HT-29 (cell line): ENCODE measurements at regions not wholly inside any gene's neighbourhood (a gene's known extent, or its start where the extent isn't known, plus 50 kb on each side); places are given as distances from the start of the nearest gene placed in this dataset.
"Not testable (repeated sequence)": the region's sequence is repeated elsewhere in the genome, so short reads cannot be mapped to it uniquely, and the experiment has no call there.

Experiments used
- DNase-seq: peaks from one replicate; pipeline ENCODE4 v3.0.0-alpha.2; 2015; ENCODE audit warnings: low spot score

DNA sequence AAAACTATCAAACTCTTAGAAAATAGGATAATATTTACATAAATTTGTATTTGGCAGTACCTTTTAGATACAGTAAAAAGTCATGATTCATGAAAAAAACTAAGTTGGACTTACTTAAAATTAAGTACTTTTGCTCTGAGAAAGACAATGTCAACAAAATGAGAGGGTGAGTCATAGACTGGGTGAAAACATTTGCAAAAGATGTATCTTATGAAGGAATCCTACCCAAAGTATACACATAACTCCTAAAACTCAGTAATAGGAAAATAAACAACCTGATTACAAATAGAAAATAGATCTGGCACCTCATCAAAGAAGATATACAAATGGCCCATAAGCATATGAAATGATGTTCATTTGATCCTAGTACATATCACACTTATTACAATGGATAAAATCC is 1154.6 kb downstream of the JRKL start:
- DNase-seq = no peak

- no peak for DNase-seq
Measured at GRCh38 chr11:97548280-97548679, 1158.5 kb downstream of the JRKL start.

DNA sequence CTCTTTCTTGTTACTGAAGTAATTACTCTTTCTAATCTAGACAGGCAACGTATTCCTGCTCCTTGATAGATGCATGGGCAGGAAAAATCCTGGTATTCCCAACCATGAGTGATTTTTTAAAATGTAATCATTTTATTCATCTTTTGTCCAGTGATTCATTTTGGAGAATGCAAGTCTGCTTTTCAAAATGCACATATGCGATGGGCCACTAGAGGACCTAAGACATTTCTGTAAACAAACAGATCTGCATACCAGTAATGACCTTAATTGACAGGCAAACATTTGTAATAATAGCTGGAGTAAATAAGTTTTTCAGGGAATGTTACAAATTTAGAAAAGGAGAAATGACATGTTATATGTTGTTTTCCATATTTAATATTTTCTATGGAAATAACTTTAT is 1167.6 kb downstream of the JRKL start:
- DNase-seq = no peak

DNA sequence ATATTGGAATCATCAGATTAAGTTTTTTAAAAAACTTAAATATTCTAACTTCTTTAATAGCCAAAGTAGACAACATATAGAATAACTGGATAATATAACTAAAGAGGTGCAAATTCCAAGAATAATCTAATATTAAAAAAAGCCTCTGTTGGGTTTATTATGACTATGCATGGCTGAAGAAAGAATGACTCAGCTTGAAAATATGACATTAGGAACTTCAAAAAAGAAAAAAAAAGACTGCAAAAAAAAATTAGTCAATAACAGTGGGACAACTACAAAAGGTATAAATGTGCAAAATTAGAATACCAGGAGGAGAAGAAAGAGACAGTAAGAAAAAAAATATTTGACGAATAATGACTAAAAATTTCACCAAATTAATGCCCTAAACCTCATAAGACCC is 1178.0 kb downstream of the JRKL start:
- no peak for DNase-seq

GRCh38 chr11:97570636-97571035 is 1180.8 kb downstream of the JRKL start:
- DNase-seq = no peak

GRCh38 chr11:97573771-97574170 is 1184.0 kb downstream of the JRKL start:
- DNase-seq = peak; percentile 26

DNA sequence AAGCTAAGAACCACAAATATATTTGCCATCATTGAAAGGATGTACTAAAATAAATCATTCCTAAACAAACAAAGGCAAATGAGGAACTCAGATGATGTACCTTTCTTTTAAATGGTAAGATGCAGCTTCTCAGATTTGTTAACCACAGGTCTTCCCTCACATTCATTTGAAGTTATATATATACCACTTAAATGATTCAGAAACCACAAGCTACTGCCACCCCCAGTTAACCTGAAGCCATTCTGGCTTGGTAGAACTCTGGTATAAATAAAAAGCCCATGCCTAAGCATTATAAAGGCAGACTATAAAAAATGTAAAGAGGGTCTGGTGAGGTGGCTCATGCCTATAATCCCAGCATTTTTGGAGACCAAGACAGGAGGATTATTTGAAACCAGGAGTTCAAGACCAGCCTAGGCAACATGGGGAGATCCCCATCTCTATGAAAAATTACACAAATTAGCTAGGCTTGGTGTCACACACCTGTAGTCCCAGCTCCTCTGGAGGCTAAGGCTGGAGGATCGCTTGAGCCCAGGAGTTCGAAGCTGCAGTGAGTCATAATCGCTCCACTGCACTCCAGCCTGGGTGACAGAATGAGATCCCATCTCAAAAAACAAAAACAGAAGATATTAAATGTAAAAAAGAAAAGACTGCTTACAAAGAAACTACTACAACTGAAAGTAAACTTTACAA is 1185.3 kb downstream of the JRKL start:
- no peak for DNase-seq

DNA sequence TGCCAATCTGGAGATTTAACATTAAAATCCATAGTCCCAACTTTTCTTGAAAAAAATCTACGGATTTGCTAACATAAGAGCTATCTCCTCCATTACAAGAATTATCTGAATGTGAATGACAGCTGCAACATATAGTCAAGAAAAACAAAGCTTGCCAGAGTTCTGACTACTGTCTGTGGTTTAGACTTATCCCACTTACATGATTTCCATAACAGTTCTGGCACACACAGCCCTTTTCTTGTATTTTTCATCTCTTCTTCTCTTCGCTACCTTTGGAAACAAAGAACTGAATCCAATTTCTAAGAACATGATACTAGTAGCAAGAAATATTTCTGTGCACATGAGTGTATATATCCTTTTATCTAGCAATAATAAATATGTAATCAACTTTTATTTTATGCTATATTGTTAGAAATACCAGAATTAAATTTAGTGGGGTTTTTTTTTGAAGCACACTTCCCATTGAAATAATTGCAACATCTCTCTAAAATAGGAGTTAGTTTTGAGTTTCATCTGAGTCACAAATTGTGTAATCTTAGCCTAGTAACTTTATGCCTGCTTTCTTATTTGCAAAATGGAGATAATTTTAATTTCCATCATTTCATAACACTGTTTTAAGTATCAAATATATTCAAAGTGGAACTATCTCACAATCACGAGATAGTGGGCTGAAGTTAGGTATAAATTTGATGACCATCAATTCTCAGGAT is 1217.6 kb downstream of the JRKL start:
- DNase-seq = no peak

DNA sequence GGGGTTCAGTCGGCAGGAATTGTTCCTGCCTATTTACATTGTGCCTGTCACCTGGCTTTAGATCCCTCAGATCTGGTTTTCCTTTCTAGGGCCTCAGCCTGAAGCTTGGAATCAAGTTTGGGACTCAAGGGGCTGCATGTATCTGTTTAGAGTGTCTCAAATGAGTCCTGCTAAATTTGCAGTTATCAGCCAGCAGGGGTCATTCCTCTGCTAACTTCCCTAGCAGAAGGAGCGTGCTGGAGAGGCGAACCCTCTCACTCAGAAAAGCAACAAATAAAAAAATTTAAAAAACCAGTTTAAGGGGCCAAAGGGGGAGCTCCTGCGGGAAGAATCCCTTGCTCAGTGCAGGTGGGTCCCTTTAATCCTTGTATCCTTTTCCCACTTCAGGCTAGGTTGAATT is 1220.2 kb downstream of the JRKL start:
- DNase-seq = peak; percentile 7

DNA sequence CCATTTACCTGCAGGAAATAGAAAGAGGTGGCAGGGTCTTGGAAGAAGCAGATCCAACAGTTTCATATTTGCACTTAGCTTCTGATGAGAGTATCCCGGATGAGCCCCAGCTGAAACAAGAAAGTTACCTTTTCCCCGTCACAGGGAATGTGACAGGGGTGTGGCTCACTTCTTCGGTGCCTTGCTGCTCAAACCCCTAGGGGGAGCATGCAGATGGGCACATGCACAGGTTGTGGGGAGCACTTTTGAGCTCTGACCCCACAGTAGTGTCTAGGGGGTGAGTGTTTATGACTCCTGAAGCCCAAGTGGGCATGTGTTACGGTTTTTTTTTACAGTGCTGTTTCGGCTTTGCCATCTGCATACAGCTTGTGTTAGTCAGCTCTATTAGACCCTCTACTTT is 1221.0 kb downstream of the JRKL start:
- DNase-seq = no peak

GRCh38 chr11:97611345-97611744 is 1221.5 kb downstream of the JRKL start:
- DNase-seq = no peak

DNA sequence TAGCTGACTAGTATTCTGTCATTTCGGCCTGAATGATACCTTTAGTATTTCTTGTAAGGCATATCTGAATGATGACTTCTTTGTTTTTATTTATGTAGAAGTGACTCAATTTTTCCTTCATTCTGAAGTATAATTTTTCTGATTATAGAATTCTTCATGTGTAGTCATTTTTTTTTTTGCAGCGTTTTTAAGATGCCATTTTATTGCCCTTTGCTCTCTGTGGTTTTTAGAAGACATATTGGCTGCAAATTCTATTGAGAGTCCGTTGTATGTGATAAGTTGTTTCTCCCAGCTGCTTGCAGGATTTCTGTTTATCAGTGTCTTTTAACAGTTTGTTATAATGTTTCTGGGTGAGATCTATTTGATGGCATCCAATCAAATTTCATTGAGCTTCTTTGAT is 1224.8 kb downstream of the JRKL start:
- DNase-seq = no peak

DNA sequence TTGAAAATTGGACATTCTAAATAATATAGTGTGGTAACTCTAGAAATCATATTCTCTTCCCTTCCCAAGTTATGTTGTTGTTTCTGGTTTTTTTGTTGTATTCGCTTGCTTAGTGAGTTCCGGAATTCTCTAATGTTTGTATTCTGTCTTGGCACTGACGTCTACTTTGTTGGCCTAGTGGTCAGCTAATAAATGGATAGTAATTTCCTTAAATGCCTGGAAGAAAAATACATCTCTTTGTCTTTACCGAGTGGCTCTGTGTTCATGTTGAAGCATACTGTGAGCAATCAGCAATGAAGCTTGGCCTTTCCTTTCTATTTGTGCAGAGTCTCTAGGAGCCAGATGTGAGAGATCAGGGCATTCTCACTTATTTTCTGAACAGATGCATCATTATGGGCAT is 1225.7 kb downstream of the JRKL start:
- DNase-seq = no peak

DNA sequence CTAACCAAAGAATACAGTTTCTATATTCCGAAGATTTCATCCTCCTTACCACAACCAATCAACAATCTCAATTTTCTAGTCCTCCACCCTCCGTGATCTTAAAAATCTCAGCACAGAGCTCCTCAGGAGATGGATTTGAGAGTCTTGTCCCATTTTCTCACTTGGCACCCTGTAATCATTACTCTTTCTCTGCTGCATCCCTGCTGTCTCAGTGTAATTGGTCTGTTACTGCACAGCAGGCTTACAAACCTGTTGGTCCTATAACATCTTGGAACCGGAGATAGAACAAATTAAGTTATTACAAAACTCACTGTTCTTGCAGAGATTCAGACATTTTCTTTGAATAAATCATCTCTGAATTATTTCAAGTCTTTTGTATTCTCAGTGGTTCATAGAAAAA is 1227.2 kb downstream of the JRKL start:
- no peak for DNase-seq

- DNase-seq = no peak
Measured at GRCh38 chr11:97620007-97620406, 1230.2 kb downstream of the JRKL start.

DNA sequence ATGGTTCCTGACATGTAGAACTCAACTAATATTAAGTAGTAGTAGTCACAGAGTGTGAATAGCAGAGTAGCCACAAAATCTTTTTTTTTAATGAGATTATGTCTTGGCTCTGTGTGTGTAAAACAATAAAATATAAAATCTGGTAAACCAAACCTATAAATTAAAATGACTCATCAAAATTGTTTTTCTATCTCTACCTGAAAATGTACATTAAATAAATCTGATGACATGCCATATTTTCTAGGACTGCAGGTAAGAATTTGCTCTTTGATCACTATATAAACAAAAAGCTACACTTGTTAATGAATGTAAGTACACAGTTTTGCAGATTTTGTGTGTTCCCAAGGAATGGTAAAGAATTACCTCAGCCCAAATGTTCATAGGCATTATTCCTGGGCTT is 1231.5 kb downstream of the JRKL start:
- DNase-seq = no peak

- no peak for DNase-seq
Measured at GRCh38 chr11:97622795-97623194, 1233.0 kb downstream of the JRKL start.

GRCh38 chr11:97636741-97637140 is 1246.9 kb downstream of the JRKL start:
- not testable (repeated sequence) for DNase-seq

DNA sequence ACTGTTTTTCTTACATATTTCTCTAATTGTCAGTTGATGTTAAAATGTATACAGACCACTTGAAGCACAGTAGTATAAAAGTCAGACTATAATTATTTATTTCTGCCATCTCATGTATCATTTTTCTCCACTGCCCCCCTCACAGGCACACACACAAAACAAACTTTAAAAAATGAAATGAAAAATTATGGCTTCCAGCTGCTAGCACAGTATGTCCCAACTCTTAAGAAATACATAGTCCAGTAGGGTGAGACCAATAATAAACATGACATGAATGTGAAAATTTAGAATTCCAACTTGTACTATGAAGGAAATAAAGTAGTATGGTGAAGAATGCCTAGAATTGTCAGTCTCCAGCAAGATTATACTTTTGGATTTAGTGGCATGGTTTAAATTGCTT is 1247.9 kb downstream of the JRKL start:
- DNase-seq = no peak

DNA sequence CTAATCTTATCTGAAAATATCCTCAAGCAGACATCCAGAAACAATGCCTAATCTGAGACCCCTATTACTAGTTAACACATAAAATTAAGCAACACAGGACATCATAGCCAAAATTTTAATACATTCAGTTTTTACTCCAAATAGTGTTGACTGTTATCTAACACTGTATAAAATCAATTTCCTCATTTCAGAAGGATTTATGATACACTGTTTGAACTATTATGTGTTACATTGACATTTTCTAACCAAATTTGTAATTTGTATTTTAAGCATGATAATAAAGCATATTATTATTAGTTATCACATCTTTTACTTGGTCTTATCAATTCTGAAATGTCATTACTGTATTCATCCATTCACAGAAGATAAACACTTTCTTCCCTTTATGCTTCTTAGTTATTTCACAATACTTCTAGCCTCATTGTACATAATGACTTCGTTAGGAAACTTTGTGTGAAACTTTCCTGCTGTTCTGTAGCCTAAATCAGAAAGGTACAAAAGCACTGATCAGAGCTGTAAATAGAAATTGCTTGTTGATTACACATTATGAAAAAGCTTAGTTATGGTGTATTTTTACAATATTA is 1248.9 kb downstream of the JRKL start:
- DNase-seq = no peak

DNA sequence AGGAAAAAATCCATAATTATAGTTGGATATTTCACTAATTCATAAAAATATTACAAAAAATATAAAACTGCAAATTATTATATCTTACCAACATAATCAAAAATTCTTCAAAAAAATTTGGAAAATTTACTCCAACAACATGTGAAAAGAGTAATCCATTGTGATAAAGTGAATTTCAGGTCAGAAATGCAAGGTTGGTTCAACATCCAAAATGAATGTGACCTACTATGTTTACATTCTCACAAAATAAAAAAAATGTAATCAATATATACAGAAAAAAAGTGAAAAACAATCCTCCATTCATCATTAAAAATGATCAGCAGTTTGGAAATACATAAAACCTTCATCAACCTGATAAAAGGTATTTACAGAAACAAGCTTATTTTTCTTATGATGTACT is 1252.2 kb downstream of the JRKL start:
- DNase-seq = no peak

- no peak for DNase-seq
Measured at GRCh38 chr11:97645736-97646135, 1255.9 kb downstream of the JRKL start.

GRCh38 chr11:97656356-97656755 is 1266.5 kb downstream of the JRKL start:
- DNase-seq = no peak
